HL-60 (cell line): ENCODE measurements at regions not wholly inside any gene's neighbourhood (a gene's known extent, or its start where the extent isn't known, plus 50 kb on each side); places are given as distances from the start of the nearest gene placed in this dataset.

Experiments
- DNase-seq, 2 experiments: peaks; one replicate each; pipeline ENCODE4 v3.0.0-alpha.2; 2010 to 2020; ENCODE audit warnings: low read depth in 1 of 2, low spot score in 1 of 2
- H3K27ac ChIP-seq: fragments of 250-450 bp; sonication (Bioruptor Pico); replicated peaks from 2 replicates; pipeline ENCODE4 v1.5.1; 2020; ENCODE audit warnings: mild to moderate bottlenecking, moderate library complexity
- H3K27me3 ChIP-seq: fragments of 250-450 bp; sonication (Bioruptor Pico); 2 replicates; pipeline ENCODE4 v1.5.1; 2021; ENCODE audit warnings: mild to moderate bottlenecking, moderate library complexity; ENCODE audit not compliant: insufficient read depth, poor library complexity, severe bottlenecking
- H3K4me3 ChIP-seq: replicated peaks from 2 replicates; pipeline ENCODE4 v1.5.1; 2011; ENCODE audit warnings: mild to moderate bottlenecking, control low read depth, low read length; ENCODE audit not compliant: insufficient read depth
- GABPA ChIP-seq: IDR thresholded peaks from 2 replicates; pipeline ENCODE4 v1.6.1; 2012; ENCODE audit warnings: low read depth
- POLR2AphosphoS5 ChIP-seq: IDR thresholded peaks from 2 replicates; pipeline ENCODE4 v1.6.1; 2012; ENCODE audit warnings: low read depth
- SPI1 ChIP-seq: IDR thresholded peaks from 2 replicates; pipeline ENCODE4 v1.6.1; 2012; ENCODE audit warnings: low read depth, mild to moderate bottlenecking, borderline replicate concordance
- TF ChIP-seq, protein P1 (sequence below): IDR thresholded peaks from one replicate; pipeline ENCODE4 v1.5.1; 2011; ENCODE audit warnings: low read length, control low read depth, inconsistent platforms; ENCODE audit not compliant: insufficient read depth
- TF ChIP-seq, protein P2 (sequence below): IDR thresholded peaks from 2 replicates; pipeline ENCODE4 v1.6.1; 2012; ENCODE audit warnings: low read depth; ENCODE audit not compliant: insufficient replicate concordance

DNA sequence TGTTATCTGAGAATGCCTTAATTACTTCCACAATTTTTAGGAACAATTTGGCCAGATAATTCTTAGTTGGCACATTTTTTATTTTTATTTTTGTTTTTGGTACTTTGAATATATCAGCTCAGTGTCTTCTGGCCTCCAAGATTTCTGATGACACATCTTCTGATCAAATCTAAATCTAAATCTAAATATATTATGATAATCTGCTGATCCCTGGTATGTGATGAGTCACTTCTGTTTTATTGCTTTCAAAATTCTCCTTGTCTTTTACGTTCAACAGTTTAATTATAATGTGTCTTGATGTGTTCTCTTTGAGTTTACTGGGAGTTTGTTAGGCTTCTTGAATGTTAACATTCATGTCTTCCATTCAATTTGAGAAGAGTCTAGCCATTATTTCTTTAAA lies 436.8 kb downstream of the CDH9 start:
- H3K27ac ChIP-seq, result no peak overlapping the region
- no peak overlapping the region for H3K4me3 ChIP-seq
- TF ChIP-seq, protein P1, sequence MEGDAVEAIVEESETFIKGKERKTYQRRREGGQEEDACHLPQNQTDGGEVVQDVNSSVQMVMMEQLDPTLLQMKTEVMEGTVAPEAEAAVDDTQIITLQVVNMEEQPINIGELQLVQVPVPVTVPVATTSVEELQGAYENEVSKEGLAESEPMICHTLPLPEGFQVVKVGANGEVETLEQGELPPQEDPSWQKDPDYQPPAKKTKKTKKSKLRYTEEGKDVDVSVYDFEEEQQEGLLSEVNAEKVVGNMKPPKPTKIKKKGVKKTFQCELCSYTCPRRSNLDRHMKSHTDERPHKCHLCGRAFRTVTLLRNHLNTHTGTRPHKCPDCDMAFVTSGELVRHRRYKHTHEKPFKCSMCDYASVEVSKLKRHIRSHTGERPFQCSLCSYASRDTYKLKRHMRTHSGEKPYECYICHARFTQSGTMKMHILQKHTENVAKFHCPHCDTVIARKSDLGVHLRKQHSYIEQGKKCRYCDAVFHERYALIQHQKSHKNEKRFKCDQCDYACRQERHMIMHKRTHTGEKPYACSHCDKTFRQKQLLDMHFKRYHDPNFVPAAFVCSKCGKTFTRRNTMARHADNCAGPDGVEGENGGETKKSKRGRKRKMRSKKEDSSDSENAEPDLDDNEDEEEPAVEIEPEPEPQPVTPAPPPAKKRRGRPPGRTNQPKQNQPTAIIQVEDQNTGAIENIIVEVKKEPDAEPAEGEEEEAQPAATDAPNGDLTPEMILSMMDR, result no peak
- TF ChIP-seq SPI1, result no peak
- no peak for TF ChIP-seq POLR2AphosphoS5
- TF ChIP-seq GABPA, result no peak
- TF ChIP-seq, protein P2, sequence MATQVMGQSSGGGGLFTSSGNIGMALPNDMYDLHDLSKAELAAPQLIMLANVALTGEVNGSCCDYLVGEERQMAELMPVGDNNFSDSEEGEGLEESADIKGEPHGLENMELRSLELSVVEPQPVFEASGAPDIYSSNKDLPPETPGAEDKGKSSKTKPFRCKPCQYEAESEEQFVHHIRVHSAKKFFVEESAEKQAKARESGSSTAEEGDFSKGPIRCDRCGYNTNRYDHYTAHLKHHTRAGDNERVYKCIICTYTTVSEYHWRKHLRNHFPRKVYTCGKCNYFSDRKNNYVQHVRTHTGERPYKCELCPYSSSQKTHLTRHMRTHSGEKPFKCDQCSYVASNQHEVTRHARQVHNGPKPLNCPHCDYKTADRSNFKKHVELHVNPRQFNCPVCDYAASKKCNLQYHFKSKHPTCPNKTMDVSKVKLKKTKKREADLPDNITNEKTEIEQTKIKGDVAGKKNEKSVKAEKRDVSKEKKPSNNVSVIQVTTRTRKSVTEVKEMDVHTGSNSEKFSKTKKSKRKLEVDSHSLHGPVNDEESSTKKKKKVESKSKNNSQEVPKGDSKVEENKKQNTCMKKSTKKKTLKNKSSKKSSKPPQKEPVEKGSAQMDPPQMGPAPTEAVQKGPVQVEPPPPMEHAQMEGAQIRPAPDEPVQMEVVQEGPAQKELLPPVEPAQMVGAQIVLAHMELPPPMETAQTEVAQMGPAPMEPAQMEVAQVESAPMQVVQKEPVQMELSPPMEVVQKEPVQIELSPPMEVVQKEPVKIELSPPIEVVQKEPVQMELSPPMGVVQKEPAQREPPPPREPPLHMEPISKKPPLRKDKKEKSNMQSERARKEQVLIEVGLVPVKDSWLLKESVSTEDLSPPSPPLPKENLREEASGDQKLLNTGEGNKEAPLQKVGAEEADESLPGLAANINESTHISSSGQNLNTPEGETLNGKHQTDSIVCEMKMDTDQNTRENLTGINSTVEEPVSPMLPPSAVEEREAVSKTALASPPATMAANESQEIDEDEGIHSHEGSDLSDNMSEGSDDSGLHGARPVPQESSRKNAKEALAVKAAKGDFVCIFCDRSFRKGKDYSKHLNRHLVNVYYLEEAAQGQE, result no peak
- no peaks in the 10 kb centered on the region for H3K27me3 ChIP-seq
- DNase-seq, result no peak

DNA sequence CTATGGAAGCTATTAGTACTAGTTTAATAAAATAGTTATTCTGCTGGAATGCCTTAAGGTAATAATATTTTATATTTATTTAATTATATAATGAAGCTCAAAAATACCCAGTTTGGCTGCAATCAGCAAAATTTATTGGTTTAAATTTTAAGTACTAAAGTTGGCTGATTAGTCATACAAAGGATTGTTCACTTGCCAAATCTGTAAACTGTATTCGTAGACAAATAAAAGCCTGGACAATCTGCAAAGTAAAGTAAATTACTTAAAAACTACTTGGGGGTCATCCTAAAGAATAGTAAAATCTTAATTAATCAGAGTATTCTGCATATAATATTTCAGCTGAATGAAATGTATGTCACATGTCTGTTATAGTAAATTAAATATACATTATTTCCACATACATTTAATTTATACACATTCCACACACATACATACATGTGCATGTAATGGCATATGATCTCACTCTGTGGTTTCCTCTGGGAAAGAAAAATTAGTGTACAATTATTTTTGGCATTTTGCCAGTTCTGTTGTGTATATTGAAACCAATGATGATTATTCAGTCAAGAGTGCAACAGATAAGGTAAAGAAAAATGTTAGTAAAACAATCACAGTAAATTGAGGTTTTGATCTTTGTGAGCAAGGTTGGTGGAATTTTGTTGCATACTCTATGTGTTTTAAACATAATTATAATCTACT lies 455.9 kb downstream of the CDH9 start:
- no peak overlapping the region for H3K4me3 ChIP-seq
- TF ChIP-seq, protein P1, result no peak
- no peak overlapping the region for H3K27ac ChIP-seq
- H3K27me3 ChIP-seq, result no peaks in the 10 kb centered on the region
- no peak for DNase-seq

DNA sequence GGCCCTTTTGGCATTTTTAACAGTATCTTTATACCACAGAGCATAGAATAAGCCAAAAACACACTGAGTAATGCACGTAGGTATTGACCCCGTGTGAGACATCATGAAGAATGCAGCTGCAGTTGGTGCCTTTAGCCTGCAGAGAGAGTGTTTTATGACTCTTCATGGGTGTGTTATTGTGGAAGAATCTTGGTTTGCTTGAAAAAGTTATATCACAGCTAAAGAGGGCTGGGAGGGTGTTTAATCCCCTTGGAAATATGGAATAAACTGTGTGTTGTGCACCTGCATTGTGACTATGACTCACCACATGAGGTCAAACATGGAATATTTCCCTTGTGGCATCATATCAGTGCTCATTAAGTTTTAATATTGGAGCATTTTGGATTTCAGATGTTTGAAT lies 458.7 kb downstream of the CDH9 start:
- Histone ChIP-seq H3K27ac (no peak overlapping the region), H3K4me3 (no peak overlapping the region), H3K27me3 (no peaks in the 10 kb centered on the region)
- TF ChIP-seq POLR2AphosphoS5 (no peak), GABPA (no peak), SPI1 (no peak)
- TF ChIP-seq, protein P2, result no peak
- TF ChIP-seq, protein P1, result no peak
- DNase-seq, result no peak

DNA sequence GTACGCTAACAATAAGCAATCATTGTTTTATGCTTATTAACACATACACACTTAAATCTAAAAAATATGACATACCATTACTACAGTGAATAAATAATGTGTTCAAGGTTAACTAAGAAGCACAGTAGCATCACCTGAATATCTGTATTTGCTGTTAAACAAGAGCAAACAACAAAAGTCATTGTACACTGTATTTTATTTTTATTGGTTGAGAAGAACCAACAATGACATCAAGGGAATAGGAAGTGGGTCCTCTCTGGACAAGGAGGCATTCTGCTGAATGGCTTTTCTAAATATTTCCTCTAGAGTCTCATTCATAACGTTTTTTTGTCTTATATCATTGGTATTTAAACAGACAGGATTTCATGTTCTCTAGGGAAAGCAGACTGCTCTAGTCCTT lies 460.4 kb downstream of the CDH9 start:
- Histone ChIP-seq H3K4me3 (no peak overlapping the region), H3K27ac (no peak overlapping the region), H3K27me3 (no peaks in the 10 kb centered on the region)
- TF ChIP-seq SPI1, result no peak
- TF ChIP-seq, protein P2, result no peak
- no peak for TF ChIP-seq POLR2AphosphoS5
- TF ChIP-seq, protein P1, result no peak
- no peak for TF ChIP-seq GABPA
- no peak for DNase-seq
